ENCODE measurements at regions not wholly inside any gene's neighbourhood (a gene's known extent, or its start where the extent isn't known, plus 50 kb on each side); places are given as distances from the start of the nearest gene placed in this dataset.
"Not testable (repeated sequence)": the region's sequence is repeated elsewhere in the genome, so short reads cannot be mapped to it uniquely, and the experiment has no call there.

DNA sequence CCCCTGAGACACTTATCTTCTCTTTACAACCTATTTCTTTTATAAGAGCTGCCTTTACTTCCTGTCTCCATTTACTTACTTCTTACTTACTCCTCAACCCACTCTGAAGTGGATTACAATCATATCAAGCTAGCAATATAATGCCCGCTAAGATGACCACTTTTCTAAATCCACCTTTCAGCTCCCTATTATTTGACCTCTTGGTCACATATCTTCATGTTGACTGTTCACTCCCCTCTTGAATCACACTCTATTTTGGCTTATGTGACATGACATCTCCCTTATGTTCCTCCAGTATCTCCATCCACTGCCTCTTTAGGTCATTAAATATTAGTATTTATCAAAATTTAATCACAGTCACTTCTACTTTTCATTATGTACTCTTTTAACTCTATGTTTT lies 255.3 kb upstream of the TRPC7 start:
- Histone ChIP-seq H3K36me3 (replicated peaks; ENCODE audit: control insufficient read depth, insufficient read depth, low read length) (no peaks in the 10 kb centered on the region), H3K27me3 (ENCODE audit: control insufficient read depth, insufficient read depth, low read length) (no peaks in the 10 kb centered on the region), H3K4me3 (ENCODE audit: insufficient read depth, low read depth, low read length) (no peak overlapping the region)
- DNase-seq, result no peak

- H3K27me3 ChIP-seq (ENCODE audit: control insufficient read depth, insufficient read depth, low read length), result no peaks in the 10 kb centered on the region
- H3K36me3 ChIP-seq (replicated peaks; ENCODE audit: control insufficient read depth, insufficient read depth, low read length), result no peaks in the 10 kb centered on the region
- no peak for DNase-seq
- no peak overlapping the region for H3K4me3 ChIP-seq (ENCODE audit: insufficient read depth, low read depth, low read length)
These were observed 254.7 kb upstream of the TRPC7 start for GRCh38 chr5:136620016-136620419.

GRCh38 chr5:136619556-136619955 lies 254.2 kb upstream of the TRPC7 start:
- DNase-seq, result no peak
- Histone ChIP-seq H3K27me3 (ENCODE audit: control insufficient read depth, insufficient read depth, low read length) (no peaks in the 10 kb centered on the region), H3K36me3 (replicated peaks; ENCODE audit: control insufficient read depth, insufficient read depth, low read length) (no peaks in the 10 kb centered on the region), H3K4me3 (ENCODE audit: insufficient read depth, low read depth, low read length) (no peak overlapping the region)

- Histone ChIP-seq H3K27me3 (ENCODE audit: control insufficient read depth, insufficient read depth, low read length) (no peaks in the 10 kb centered on the region), H3K4me3 (ENCODE audit: insufficient read depth, low read depth, low read length) (no peak overlapping the region), H3K36me3 (replicated peaks; ENCODE audit: control insufficient read depth, insufficient read depth, low read length) (no peaks in the 10 kb centered on the region)
- DNase-seq, result no peak
These were observed 250.1 kb upstream of the TRPC7 start for GRCh38 chr5:136615251-136616119.

GRCh38 chr5:136613230-136613629 lies 247.9 kb upstream of the TRPC7 start:
- H3K36me3 ChIP-seq (replicated peaks; ENCODE audit: control insufficient read depth, insufficient read depth, low read length), result no peaks in the 10 kb centered on the region
- H3K4me3 ChIP-seq (ENCODE audit: insufficient read depth, low read depth, low read length), result no peak overlapping the region
- no peaks in the 10 kb centered on the region for H3K27me3 ChIP-seq (ENCODE audit: control insufficient read depth, insufficient read depth, low read length)
- no peak for DNase-seq

DNA sequence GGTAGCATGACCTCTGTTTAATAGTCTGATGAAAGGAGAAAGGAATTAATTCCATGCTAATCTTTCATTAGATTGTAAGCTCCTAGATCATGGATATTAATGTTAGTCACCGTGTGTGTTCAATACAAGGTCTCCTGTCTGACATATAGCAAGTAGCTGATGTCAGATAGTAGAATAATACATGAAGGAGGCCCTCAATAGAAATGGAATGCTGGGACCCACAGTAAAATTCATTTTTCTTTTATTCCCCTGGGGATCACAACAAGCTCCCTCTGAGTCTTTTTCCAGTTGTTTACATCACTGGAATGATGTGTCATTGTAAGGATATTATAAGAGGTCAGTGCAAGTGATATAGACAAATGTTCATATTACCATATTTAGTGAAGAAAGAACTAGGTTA lies 240.3 kb upstream of the TRPC7 start:
- Histone ChIP-seq H3K36me3 (replicated peaks; ENCODE audit: control insufficient read depth, insufficient read depth, low read length) (no peaks in the 10 kb centered on the region), H3K4me3 (ENCODE audit: insufficient read depth, low read depth, low read length) (no peak overlapping the region), H3K27me3 (ENCODE audit: control insufficient read depth, insufficient read depth, low read length) (no peaks in the 10 kb centered on the region)
- DNase-seq, result no peak

GRCh38 chr5:136600306-136600705 lies 235.0 kb upstream of the TRPC7 start:
- H3K27me3 ChIP-seq (ENCODE audit: control insufficient read depth, insufficient read depth, low read length), result no peaks in the 10 kb centered on the region
- no peaks in the 10 kb centered on the region for H3K36me3 ChIP-seq (replicated peaks; ENCODE audit: control insufficient read depth, insufficient read depth, low read length)
- DNase-seq, result no peak
- no peak overlapping the region for H3K4me3 ChIP-seq (ENCODE audit: insufficient read depth, low read depth, low read length)

DNA sequence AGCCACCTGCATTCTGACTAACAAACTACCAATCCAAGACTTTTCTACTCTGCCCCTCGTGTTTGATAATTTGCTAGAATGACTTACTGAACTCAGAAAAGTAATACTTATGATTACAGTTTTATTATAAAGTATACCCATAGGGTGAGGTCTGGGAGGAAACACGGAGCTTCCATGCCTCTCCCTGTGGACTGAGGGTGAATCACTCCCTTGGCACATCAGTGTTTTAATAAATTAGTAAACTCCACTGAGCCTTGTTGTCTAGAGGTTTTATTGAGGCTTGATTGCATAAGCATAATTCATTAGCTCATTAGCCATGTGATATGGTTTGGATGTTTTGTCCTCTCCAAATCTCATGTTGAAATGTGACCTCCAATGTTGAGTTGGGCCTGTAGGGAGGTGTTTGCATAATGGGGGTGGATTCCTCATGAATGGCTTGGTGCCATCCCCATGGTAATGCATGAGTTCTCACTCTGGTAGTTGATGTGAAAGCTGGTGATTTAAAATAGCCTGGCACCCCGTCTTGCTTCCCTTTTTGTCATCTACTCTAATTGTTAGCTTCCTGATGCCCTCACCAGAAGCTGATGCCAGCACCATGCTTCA lies 233.6 kb upstream of the TRPC7 start:
- no peaks in the 10 kb centered on the region for H3K36me3 ChIP-seq (replicated peaks; ENCODE audit: control insufficient read depth, insufficient read depth, low read length)

GRCh38 chr5:136594416-136594815 lies 229.1 kb upstream of the TRPC7 start:
- no peaks in the 10 kb centered on the region for H3K36me3 ChIP-seq (replicated peaks; ENCODE audit: control insufficient read depth, insufficient read depth, low read length)
- no peak for DNase-seq
- no peaks in the 10 kb centered on the region for H3K27me3 ChIP-seq (ENCODE audit: control insufficient read depth, insufficient read depth, low read length)
- H3K4me3 ChIP-seq (ENCODE audit: insufficient read depth, low read depth, low read length), result no peak overlapping the region

More for the DNA sequence above, 233.6 kb upstream of the TRPC7 start:
- Histone ChIP-seq H3K27me3 (ENCODE audit: control insufficient read depth, insufficient read depth, low read length) (no peaks in the 10 kb centered on the region), H3K4me3 (ENCODE audit: insufficient read depth, low read depth, low read length) (no peak overlapping the region)
- no peak for DNase-seq

- Histone ChIP-seq H3K27me3 (ENCODE audit: control insufficient read depth, insufficient read depth, low read length) (no peaks in the 10 kb centered on the region), H3K36me3 (replicated peaks; ENCODE audit: control insufficient read depth, insufficient read depth, low read length) (no peaks in the 10 kb centered on the region), H3K4me3 (ENCODE audit: insufficient read depth, low read depth, low read length) (no peak overlapping the region)
- DNase-seq, result no peak
These were observed 225.2 kb upstream of the TRPC7 start for GRCh38 chr5:136590581-136590980.

- Histone ChIP-seq H3K36me3 (replicated peaks; ENCODE audit: control insufficient read depth, insufficient read depth, low read length) (no peaks in the 10 kb centered on the region), H3K4me3 (ENCODE audit: insufficient read depth, low read depth, low read length) (no peak overlapping the region), H3K27me3 (ENCODE audit: control insufficient read depth, insufficient read depth, low read length) (no peaks in the 10 kb centered on the region)
- DNase-seq, result no peak
These were observed 220.9 kb upstream of the TRPC7 start for GRCh38 chr5:136586196-136586595.

DNA sequence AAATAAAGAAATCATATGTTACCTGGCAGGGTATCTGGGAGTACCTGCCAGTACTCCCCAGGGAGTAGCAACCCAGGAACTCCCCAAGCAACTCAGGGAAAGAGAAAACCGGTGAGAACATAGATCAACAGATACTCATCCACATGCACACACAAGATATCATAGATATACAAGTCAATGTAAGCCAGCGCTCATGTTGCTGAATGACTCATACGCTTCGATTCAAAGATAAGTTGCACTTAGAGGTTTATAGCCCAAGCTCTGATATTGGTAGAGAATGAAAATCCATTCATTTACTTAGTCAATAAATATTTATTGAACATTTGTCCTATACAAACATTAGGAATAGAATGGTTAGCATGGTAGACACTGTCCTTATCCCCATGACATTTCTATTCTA lies 219.1 kb upstream of the TRPC7 start:
- Histone ChIP-seq H3K27me3 (ENCODE audit: control insufficient read depth, insufficient read depth, low read length) (no peaks in the 10 kb centered on the region), H3K36me3 (replicated peaks; ENCODE audit: control insufficient read depth, insufficient read depth, low read length) (no peaks in the 10 kb centered on the region), H3K4me3 (ENCODE audit: insufficient read depth, low read depth, low read length) (no peak overlapping the region)
- DNase-seq, result no peak

- Histone ChIP-seq H3K27me3 (ENCODE audit: control insufficient read depth, insufficient read depth, low read length) (no peaks in the 10 kb centered on the region), H3K36me3 (replicated peaks; ENCODE audit: control insufficient read depth, insufficient read depth, low read length) (no peaks in the 10 kb centered on the region), H3K4me3 (ENCODE audit: insufficient read depth, low read depth, low read length) (no peak overlapping the region)
- DNase-seq, result no peak
These were observed 213.9 kb upstream of the TRPC7 start for GRCh38 chr5:136579238-136579637.

- DNase-seq; H3K27me3 ChIP-seq (ENCODE audit: control insufficient read depth, insufficient read depth, low read length); H3K36me3 ChIP-seq (replicated peaks; ENCODE audit: control insufficient read depth, insufficient read depth, low read length); H3K4me3 ChIP-seq (ENCODE audit: insufficient read depth, low read depth, low read length): not testable (repeated sequence)
These were observed 204.5 kb upstream of the TRPC7 start for GRCh38 chr5:136569875-136570274.

DNA sequence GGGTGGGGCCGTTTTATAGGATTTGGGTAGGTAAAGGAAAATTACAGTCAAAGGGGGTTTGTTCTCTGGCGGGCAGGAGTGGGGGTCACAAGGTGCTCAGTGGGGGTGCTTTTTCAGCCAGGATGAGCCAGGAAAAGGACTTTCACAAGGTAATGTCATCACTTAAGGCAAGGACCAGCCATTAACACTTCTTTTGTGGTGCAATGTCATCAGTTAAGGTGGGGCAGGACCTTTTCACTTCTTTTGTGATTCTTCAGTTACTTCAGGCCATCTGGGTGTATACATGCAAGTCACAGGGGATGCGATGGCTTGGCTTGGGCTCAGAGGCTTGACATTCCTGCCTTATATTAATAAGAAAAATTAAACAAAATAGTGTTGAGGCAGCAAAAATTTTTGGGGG lies 200.1 kb upstream of the TRPC7 start:
- H3K36me3 ChIP-seq (replicated peaks; ENCODE audit: control insufficient read depth, insufficient read depth, low read length); H3K4me3 ChIP-seq (ENCODE audit: insufficient read depth, low read depth, low read length); DNase-seq; H3K27me3 ChIP-seq (ENCODE audit: control insufficient read depth, insufficient read depth, low read length): not testable (repeated sequence)

Data from H7 (cell line).